HCT116 (cell line): ENCODE measurements at regions not wholly inside any gene's neighbourhood (a gene's known extent, or its start where the extent isn't known, plus 50 kb on each side); places are given as distances from the start of the nearest gene placed in this dataset.

Experiments
- ATF3 ChIP-seq: IDR thresholded peaks from 2 replicates; pipeline ENCODE4 v1.6.1; 2012
- CTCF ChIP-seq, 3 experiments: fragments of 200-600 bp in 1 of 3; sonication (generic) in 1 of 3; IDR thresholded peaks in 2 of 3; conservative IDR thresholded peaks in 1 of 3; 2 replicates each; pipeline ENCODE4 v1.5.1; 2012 to 2017; ENCODE audit warnings: low read depth in 2 of 3, low read length in 2 of 3, antibody characterized with exemption in 1 of 3, borderline replicate concordance in 1 of 3, control low read depth in 1 of 3, mild to moderate bottlenecking in 1 of 3, mixed read lengths in 1 of 3, mixed run types in 1 of 3, moderate library complexity in 1 of 3; ENCODE audit not compliant: insufficient read depth in 1 of 3
- EZH2 ChIP-seq: fragments of 200-600 bp; sonication (generic); IDR thresholded peaks from 2 replicates; pipeline ENCODE4 v1.6.1; 2017; ENCODE audit warnings: antibody characterized with exemption, mixed run types
- MAX ChIP-seq: IDR thresholded peaks from 2 replicates; pipeline ENCODE4 v1.6.1; 2012
- POLR2A ChIP-seq: IDR thresholded peaks from 2 replicates; pipeline ENCODE4 v1.7.0; 2011; ENCODE audit warnings: borderline replicate concordance; ENCODE audit not compliant: insufficient read depth, insufficient read length; ENCODE audit errors: extremely low read depth
- POLR2AphosphoS5 ChIP-seq: IDR thresholded peaks from 2 replicates; pipeline ENCODE4 v1.6.1; 2011; ENCODE audit warnings: mild to moderate bottlenecking, low read depth, low read length, moderate library complexity
- REST ChIP-seq: IDR thresholded peaks from 2 replicates; pipeline ENCODE4 v1.6.1; 2012; ENCODE audit warnings: low read depth
- YY1 ChIP-seq: IDR thresholded peaks from 2 replicates; pipeline ENCODE4 v1.6.1; 2011; ENCODE audit warnings: low read length, low read depth, moderate library complexity, mild to moderate bottlenecking; ENCODE audit not compliant: insufficient replicate concordance; ENCODE audit errors: extremely low read depth
- ZBTB33 ChIP-seq: IDR thresholded peaks from 2 replicates; pipeline ENCODE4 v1.6.1; 2011; ENCODE audit warnings: mild to moderate bottlenecking, low read length, moderate library complexity; ENCODE audit not compliant: insufficient replicate concordance; ENCODE audit errors: extremely low read depth

- TF ChIP-seq EZH2, result no peak
- TF ChIP-seq CTCF (IDR thresholded peaks at IDR 0.05 in 2 of 3, conservative IDR thresholded peaks at IDR 0.05 in 1 of 3; ENCODE audit: borderline replicate concordance in 1 of 3, insufficient read depth in 1 of 3, low read depth in 2 of 3, low read length in 2 of 3), result no peak
- no peak for TF ChIP-seq ATF3
- no peak for TF ChIP-seq POLR2A
- TF ChIP-seq MAX, result no peak
- TF ChIP-seq ZBTB33, result no peak
- no peak for TF ChIP-seq POLR2AphosphoS5
- TF ChIP-seq REST, result no peak
- no peak for TF ChIP-seq YY1
Measured at GRCh38 chr6:92181347-92181746, 1238.0 kb downstream of the EPHA7 start.
